ENCODE measurements at regions not wholly inside any gene's neighbourhood (a gene's known extent, or its start where the extent isn't known, plus 50 kb on each side); places are given as distances from the start of the nearest gene placed in this dataset.
A peak's percentile ranks its signal among the peaks of the same experiment; 100 is the strongest.

DNA sequence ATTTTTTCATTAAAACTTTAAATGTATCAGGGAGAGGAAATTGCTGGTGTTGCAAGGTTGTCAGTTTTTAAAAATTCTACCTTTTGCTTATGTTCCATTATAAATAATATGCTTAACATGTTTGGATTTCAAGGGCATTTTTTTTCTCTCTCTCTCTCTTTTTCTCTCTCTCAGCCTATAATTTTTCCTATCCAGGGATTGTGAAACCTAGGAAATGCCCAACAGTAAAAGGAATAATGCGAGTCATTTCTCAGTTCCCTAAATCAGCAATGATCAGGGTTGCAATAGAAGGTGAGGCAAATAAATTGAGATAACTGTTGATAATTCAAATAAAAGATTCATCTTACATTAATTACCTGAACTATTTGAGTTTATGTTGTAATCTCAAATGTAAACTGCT lies 53.2 kb upstream of the IFNGR1 start:
- DNase-seq (ENCODE audit: extremely low spot score, unreplicated experiment), result no peak
- Mint-ChIP-seq H3K27me3 (peaks cover 10% of the 10 kb centered on the region), H3K4me1 (ENCODE audit: unreplicated experiment) (peaks cover 7% of the 10 kb centered on the region), H3K9me3 (no peaks in the 10 kb centered on the region), H3K36me3 (no peaks in the 10 kb centered on the region), H3K27ac (no peak overlapping the region), H3K4me3 (no peak overlapping the region)
- TF ChIP-seq, protein P1, sequence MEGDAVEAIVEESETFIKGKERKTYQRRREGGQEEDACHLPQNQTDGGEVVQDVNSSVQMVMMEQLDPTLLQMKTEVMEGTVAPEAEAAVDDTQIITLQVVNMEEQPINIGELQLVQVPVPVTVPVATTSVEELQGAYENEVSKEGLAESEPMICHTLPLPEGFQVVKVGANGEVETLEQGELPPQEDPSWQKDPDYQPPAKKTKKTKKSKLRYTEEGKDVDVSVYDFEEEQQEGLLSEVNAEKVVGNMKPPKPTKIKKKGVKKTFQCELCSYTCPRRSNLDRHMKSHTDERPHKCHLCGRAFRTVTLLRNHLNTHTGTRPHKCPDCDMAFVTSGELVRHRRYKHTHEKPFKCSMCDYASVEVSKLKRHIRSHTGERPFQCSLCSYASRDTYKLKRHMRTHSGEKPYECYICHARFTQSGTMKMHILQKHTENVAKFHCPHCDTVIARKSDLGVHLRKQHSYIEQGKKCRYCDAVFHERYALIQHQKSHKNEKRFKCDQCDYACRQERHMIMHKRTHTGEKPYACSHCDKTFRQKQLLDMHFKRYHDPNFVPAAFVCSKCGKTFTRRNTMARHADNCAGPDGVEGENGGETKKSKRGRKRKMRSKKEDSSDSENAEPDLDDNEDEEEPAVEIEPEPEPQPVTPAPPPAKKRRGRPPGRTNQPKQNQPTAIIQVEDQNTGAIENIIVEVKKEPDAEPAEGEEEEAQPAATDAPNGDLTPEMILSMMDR (conservative IDR thresholded peaks at IDR 0.05), result no peak

DNA sequence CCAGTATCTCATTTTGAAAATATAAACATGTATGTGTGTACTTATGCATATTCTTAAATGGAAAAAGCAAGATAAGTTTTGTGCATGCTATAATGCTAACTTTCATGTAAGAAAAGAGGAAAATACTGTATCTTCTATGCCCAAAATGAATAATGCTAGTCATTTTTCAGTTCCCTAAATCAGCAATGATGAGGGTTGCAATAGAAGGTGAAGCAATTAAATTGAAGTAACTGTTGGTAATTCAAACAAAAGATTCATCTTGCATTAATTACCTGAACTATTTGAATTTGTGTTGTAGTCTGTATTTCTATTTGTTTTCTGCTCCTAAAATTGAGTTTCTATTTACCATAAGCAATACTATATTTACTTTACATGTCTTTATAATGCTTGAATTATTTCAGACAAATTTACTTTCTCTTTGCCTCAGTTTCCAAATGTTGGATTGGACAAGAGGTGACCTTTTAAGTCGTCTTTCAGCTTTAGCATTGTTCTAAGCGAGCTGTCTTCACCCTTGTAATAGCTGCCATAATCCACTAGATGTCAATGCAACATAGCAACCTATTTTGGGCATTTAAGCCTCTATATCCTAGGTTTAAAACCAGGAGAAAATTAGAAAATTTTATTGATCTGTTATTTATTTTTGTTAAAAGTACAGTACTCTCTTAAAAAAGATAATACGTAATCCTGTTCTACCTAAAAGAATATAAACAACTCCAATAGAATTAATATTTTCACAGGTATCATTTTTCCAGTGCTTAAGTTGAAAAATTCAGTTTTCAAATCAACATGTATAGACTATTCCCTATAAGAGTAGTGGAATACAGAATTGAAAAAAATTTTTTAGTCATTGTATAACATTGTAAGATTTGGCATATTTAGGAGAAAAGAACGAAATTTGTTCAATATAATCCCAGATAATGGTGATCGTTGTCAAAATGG lies 52.3 kb upstream of the IFNGR1 start:
- Mint-ChIP-seq H3K27me3 (peaks cover 10% of the 10 kb centered on the region), H3K36me3 (no peaks in the 10 kb centered on the region), H3K4me3 (no peak overlapping the region), H3K27ac (no peak overlapping the region), H3K4me1 (ENCODE audit: unreplicated experiment) (no peaks in the 10 kb centered on the region), H3K9me3 (no peaks in the 10 kb centered on the region)
- DNase-seq (ENCODE audit: extremely low spot score, unreplicated experiment), result no peak
- TF ChIP-seq, protein P1 (conservative IDR thresholded peaks at IDR 0.05), result peak; percentile 90

DNA sequence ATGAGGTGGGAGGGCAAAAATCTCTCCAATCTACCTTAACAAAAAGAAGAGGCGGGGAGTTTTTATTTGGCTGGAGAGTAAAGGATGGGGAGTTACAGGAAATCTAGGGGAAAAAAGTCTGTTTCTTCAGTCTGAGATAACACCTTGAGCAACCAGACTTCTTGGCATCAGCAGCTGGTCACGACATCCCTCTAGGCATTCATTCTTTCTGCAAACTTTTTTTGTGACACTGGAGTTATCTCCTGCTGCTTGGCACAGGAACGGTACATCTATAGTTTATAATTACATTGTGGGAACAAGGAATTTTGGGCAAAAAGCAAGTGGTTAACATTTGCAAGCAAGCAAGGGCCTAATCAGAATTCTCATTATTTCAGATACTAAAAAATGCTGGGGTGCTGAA lies 50.6 kb upstream of the IFNGR1 start:
- peaks cover 4% of the 10 kb centered on the region for H3K9me3 Mint-ChIP-seq
- H3K27ac Mint-ChIP-seq, result no peak overlapping the region
- H3K36me3 Mint-ChIP-seq, result no peaks in the 10 kb centered on the region
- H3K4me1 Mint-ChIP-seq (ENCODE audit: unreplicated experiment), result peaks cover 5% of the 10 kb centered on the region
- peaks cover 10% of the 10 kb centered on the region for H3K27me3 Mint-ChIP-seq
- H3K4me3 Mint-ChIP-seq, result no peak overlapping the region
- TF ChIP-seq, protein P1 (conservative IDR thresholded peaks at IDR 0.05), result no peak
- DNase-seq (ENCODE audit: extremely low spot score, unreplicated experiment), result no peak

DNA sequence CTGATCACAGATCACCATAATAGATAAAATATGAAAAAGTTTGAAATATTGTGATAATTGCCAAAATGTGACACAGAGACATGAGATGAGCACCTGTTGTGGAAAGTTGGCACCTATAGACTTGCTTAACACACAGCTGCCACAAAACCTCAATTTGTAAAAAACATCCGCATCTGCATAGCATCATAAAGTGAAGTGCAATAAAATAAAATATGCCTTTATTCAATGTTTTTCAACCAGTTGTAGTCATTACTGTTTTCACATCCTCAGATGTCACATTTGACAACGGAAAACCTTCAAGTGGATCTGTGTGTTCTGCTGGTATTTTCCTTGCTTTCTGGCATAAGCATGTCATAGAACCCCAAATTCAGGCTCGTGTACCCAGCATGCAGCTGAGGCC lies 50.2 kb upstream of the IFNGR1 start:
- Mint-ChIP-seq H3K4me3 (no peak overlapping the region), H3K36me3 (no peaks in the 10 kb centered on the region), H3K4me1 (ENCODE audit: unreplicated experiment) (peaks cover 5% of the 10 kb centered on the region), H3K27me3 (peaks cover 10% of the 10 kb centered on the region), H3K27ac (no peak overlapping the region), H3K9me3 (peaks cover 4% of the 10 kb centered on the region)
- TF ChIP-seq, protein P1 (conservative IDR thresholded peaks at IDR 0.05), result no peak
- DNase-seq (ENCODE audit: extremely low spot score, unreplicated experiment), result no peak

Data from type B pancreatic cell (in vitro differentiated cells).